ENCODE measurements at regions not wholly inside any gene's neighbourhood (a gene's known extent, or its start where the extent isn't known, plus 50 kb on each side); places are given as distances from the start of the nearest gene placed in this dataset.

DNA sequence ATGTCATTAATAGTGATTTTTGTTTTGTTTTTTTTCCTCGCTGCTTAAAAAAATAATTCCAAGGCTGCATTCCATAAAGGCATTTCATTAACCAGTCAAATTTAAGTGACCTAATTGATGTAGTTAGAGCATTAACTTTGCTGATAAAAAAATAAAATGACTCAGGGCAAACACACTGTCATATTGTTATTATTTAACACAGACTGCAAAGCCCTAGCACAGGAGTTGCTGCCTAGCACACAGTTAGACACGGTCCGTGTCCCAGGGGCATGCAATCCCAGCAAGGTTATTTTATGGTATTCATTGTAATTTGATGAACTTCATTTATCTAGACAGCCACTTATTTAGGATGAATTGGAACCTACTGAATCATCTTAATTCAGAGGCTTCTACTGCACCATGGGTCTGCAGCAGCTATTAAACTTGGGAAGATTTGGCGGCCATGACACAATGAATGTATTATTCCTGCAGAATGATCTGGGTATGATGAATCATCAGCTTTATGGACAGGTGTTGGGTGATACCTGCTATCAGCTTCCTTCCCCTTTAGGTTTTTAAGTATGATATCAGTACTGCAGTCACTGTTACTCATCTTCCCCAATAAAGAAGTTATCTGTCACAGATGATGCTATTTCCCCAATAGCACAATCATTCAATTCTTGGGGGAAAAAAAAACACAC lies 182.7 kb downstream of the PPARGC1A start:
- TF ChIP-seq, protein P1, sequence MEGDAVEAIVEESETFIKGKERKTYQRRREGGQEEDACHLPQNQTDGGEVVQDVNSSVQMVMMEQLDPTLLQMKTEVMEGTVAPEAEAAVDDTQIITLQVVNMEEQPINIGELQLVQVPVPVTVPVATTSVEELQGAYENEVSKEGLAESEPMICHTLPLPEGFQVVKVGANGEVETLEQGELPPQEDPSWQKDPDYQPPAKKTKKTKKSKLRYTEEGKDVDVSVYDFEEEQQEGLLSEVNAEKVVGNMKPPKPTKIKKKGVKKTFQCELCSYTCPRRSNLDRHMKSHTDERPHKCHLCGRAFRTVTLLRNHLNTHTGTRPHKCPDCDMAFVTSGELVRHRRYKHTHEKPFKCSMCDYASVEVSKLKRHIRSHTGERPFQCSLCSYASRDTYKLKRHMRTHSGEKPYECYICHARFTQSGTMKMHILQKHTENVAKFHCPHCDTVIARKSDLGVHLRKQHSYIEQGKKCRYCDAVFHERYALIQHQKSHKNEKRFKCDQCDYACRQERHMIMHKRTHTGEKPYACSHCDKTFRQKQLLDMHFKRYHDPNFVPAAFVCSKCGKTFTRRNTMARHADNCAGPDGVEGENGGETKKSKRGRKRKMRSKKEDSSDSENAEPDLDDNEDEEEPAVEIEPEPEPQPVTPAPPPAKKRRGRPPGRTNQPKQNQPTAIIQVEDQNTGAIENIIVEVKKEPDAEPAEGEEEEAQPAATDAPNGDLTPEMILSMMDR (IDR thresholded peaks at IDR 0.05; ENCODE audit: low read depth, low read length, missing control alignments): no peak
- no peak for DNase-seq (ENCODE audit: low read depth)
- H3K4me3 ChIP-seq (ENCODE audit: low read depth, low read length): no peak overlapping the region

DNA sequence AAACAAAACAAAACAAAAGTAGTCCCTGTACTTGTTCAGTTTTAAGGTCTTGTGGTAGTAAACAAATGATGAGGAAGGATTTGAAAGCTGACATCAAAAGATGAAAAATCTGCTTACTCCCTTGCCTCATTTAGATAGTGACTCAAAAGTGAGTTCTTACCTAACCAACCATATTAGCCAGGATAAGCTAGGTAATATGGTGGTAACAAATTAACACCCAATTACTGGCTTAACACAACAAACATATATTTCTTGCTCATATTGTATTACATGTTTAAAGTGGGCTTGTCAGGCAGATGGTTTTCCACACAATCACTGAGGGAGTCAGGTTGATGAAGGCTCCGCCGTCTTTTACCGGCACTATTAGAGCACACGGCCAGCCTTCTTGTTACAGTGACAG lies 189.7 kb downstream of the PPARGC1A start:
- no peak for DNase-seq (ENCODE audit: low read depth)
- H3K4me3 ChIP-seq (ENCODE audit: low read depth, low read length): no peak overlapping the region
- TF ChIP-seq, protein P1 (IDR thresholded peaks at IDR 0.05; ENCODE audit: low read depth, low read length, missing control alignments): no peak

DNA sequence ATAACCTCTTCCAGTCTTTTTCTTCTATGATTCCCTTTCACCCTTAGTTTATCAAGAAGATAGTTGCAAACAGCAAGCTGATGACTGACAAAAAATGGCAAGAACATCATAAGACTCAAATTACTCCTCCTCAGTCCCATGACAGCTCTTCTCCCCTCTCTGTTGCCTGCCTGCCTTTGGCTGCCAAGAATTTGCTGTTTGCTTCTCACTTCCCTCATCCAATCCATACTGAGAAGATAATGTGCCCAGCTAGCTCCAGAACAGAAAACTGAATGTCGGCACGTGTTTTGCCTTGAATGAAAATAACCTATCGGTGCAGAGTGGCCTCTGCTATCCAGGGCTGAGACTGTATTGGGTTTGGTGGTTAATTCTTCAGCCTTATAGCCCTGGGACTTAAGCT lies 192.1 kb downstream of the PPARGC1A start:
- no peak overlapping the region for H3K4me3 ChIP-seq (ENCODE audit: low read depth, low read length)
- TF ChIP-seq, protein P1 (IDR thresholded peaks at IDR 0.05; ENCODE audit: low read depth, low read length, missing control alignments): no peak
- no peak for DNase-seq (ENCODE audit: low read depth)

DNA sequence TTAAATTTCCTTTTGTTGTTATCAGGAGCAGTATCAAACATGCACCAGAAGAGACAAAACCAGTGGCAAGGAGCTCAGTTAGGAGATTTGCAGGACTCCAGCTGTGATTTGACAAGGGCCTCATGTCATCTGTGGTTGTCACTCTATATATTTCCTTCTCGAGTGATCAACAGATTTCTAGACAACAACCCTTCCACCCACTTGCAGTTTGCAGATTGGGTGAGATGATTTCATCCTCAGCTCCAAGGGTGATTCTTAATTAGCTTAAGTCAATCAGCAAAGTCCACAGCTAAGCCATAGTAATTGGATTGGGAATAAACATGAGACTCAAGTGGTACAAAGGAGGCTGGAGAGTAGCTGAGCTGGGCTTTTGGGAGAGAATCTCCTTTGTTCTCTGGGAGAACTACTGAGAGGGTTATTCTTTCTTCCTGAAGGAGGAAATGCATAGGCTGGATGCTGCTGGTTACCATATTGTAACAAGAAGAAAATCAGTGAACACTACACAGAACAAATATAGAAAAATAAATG lies 192.8 kb downstream of the PPARGC1A start:
- no peak overlapping the region for H3K4me3 ChIP-seq (ENCODE audit: low read depth, low read length)
- TF ChIP-seq, protein P1 (IDR thresholded peaks at IDR 0.05; ENCODE audit: low read depth, low read length, missing control alignments): no peak
- DNase-seq (ENCODE audit: low read depth): no peak

DNA sequence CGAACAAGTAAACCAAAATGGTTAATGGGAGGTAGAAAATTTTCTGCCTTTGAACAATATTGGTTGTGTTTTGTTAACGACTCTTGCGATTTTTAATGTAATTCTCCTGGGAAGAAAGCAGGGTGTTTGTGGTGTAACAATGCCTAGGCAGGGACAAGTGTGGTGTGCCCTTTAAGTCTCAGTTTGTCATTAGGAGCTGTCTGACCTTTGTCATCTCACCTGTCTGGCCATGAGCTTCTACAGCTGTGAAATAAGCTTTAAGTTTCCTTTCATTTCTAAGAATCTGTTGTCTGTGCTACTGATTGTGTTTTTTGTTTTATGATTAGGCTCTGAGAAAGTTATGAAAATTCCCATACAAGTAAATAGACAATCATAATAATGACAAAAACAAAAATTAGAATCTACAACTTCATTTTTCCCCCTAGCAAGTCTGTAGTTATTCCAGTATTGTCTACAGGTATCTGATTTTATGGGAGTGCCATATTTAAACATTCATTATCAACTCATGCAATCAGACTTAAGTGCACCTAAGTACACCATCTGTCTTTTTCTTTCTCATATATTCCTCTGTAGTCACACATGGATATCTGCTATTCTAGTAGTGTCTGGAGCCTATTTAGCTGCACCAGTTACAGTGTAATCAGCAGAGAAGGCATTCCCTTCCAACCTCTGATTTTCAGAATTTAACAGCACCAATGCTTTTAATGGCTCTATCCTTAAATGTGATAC lies 203.5 kb downstream of the PPARGC1A start:
- TF ChIP-seq, protein P1 (IDR thresholded peaks at IDR 0.05; ENCODE audit: low read depth, low read length, missing control alignments): no peak
- DNase-seq (ENCODE audit: low read depth): no peak
- H3K4me3 ChIP-seq (ENCODE audit: low read depth, low read length): no peak overlapping the region

DNA sequence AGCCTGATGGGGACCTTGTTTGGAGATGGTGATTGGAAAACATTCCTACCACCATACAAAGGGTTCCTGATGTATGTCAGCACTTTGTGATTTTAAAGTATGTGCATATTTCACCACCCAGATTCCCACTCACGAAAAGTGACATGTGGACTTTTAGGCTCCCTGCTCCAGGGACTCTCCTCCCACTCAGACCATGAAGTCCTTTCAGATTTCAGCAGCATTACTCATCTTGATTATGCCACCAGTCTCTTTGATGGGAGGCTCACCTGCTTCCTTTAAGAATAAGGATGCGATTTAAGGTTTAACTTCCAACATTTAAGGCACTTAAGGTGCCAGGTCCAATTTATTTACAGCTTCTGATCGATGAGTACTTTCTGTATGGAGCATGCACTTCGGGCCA lies 204.4 kb downstream of the PPARGC1A start:
- H3K4me3 ChIP-seq (ENCODE audit: low read depth, low read length): no peak overlapping the region
- no peak for DNase-seq (ENCODE audit: low read depth)
- TF ChIP-seq, protein P1 (IDR thresholded peaks at IDR 0.05; ENCODE audit: low read depth, low read length, missing control alignments): no peak
